SH-SY5Y (cell line): ENCODE measurements at regions not wholly inside any gene's neighbourhood (a gene's known extent, or its start where the extent isn't known, plus 50 kb on each side); places are given as distances from the start of the nearest gene placed in this dataset.

ENCODE experiments used
- GATA2 ChIP-seq: IDR thresholded peaks from 2 replicates; pipeline ENCODE4 v1.6.1; 2011; ENCODE audit warnings: mild to moderate bottlenecking, low read depth, low read length
- GATA3 ChIP-seq: IDR thresholded peaks from 2 replicates; pipeline ENCODE4 v1.6.1; 2011; ENCODE audit warnings: low read depth, mild to moderate bottlenecking, low read length, moderate library complexity

DNA sequence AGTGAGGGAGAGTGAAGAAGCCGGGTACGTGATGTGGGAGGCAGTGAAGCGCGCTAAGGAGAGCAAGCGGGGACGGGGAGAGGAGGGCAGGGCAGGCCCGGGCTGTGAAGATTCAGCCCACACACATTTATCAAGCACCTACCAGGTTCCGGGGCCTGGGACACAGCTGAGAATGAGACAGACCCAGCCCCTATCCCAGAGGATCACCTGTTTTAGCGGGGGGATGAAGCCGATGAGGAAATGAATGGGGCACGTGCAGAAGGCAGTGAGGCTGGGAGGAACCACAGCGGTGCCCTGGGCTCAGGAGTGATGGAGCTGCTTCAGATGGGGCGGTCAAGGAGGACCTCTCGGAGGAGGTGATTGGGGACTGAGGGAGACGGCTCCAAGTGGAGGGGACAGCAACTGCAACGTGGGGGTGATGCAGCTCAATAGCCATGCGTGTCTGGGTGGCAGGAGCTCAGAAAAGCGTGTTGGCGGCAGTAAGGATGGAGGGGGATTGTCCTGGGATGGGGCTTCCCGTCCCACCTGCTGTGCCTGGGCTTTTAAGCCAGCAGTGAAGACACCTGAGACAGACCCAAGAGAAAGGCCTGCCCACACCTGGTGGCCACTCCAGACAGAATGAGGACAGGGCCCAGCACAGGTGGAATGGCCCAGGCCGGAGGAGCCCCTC lies 77.5 kb upstream of the UNC5A start:
- TF ChIP-seq GATA2, result no peak
- TF ChIP-seq GATA3, result no peak
